Activated CD8-positive, alpha-beta T cell treated with anti-CD3 and anti-CD28 coated beads for 36 hours (primary cell): ENCODE measurements at regions not wholly inside any gene's neighbourhood (a gene's known extent, or its start where the extent isn't known, plus 50 kb on each side); places are given as distances from the start of the nearest gene placed in this dataset.
"Not testable (repeated sequence)": the region's sequence is repeated elsewhere in the genome, so short reads cannot be mapped to it uniquely, and the experiment has no call there.

Experiments used
- ATAC-seq: fragments of 200-7000 bp; cut with Tn5 transposase; one replicate; pipeline ENCODE4 v1.10.0; 2021; ENCODE audit warnings: mild to moderate bottlenecking, moderate library complexity
- CTCF ChIA-PET: fragments of 350-600 bp; sonication (Branson Sonifier 250); formaldehyde crosslinking; loops from one replicate; lab custom pipeline; 2021; ENCODE audit warnings: antibody characterized with exemption; lab: Charles Lee
- POLR2A ChIA-PET: fragments of 350-600 bp; sonication (Branson Sonifier 250); formaldehyde crosslinking; loops from one replicate; lab custom pipeline; 2021; ENCODE audit warnings: antibody characterized with exemption; lab: Charles Lee
- DNase-seq: peaks from one replicate; pipeline ENCODE4 v3.0.0-alpha.2; 2020
- H3K27ac Mint-ChIP-seq: one replicate; pipeline ENCODE4 v1.8.0; 2021; ENCODE audit warnings: mild to moderate bottlenecking, mixed read lengths
- H3K27me3 Mint-ChIP-seq: one replicate; pipeline ENCODE4 v1.8.0; 2021; ENCODE audit warnings: mixed read lengths
- H3K36me3 Mint-ChIP-seq: one replicate; pipeline ENCODE4 v1.8.0; 2021; ENCODE audit warnings: low read depth, mixed read lengths
- H3K4me1 Mint-ChIP-seq: one replicate; pipeline ENCODE4 v1.8.0; 2021; ENCODE audit warnings: low read depth, mixed read lengths
- H3K4me3 Mint-ChIP-seq: one replicate; pipeline ENCODE4 v1.8.0; 2021; ENCODE audit warnings: mild to moderate bottlenecking, moderate library complexity, mixed read lengths
- H3K9me3 Mint-ChIP-seq: one replicate; pipeline ENCODE4 v1.8.0; 2021; ENCODE audit warnings: mixed read lengths
- CTCF ChIP-seq: fragments of 200-600 bp; IDR thresholded peaks from one replicate; pipeline ENCODE4 v1.8.0; 2022; ENCODE audit warnings: antibody characterized with exemption, mild to moderate bottlenecking
- intact Hi-C: fragments of 100-400 bp; cut with micrococcal nuclease; formaldehyde crosslinking; loops from one replicate; pipeline ENCODE4 v1.10.0; 2022

GRCh38 chr10:34058845-34059614 is 724.6 kb upstream of the NRP1 start:
- Mint-ChIP-seq H3K27ac (no peak overlapping the region), H3K9me3 (peaks cover 2% of the 10 kb centered on the region), H3K27me3 (no peaks in the 10 kb centered on the region), H3K4me1 (no peaks in the 10 kb centered on the region), H3K4me3 (no peak overlapping the region), H3K36me3 (no peaks in the 10 kb centered on the region)
- CTCF ChIA-PET: no interaction called here
- POLR2A ChIA-PET: no interaction called here
- no peak for ATAC-seq
- no peak for TF ChIP-seq CTCF
- no peak for DNase-seq
- intact Hi-C loops: no loop called here

- POLR2A ChIA-PET, H3K4me1 Mint-ChIP-seq, H3K4me3 Mint-ChIP-seq, H3K36me3 Mint-ChIP-seq, CTCF ChIA-PET, H3K27me3 Mint-ChIP-seq, H3K9me3 Mint-ChIP-seq, H3K27ac Mint-ChIP-seq, ATAC-seq, intact Hi-C loops, DNase-seq: not testable (repeated sequence)
Measured at GRCh38 chr10:34055410-34055985, 721.0 kb upstream of the NRP1 start.

GRCh38 chr10:34049887-34050286 is 715.4 kb upstream of the NRP1 start:
- Mint-ChIP-seq H3K36me3 (no peaks in the 10 kb centered on the region), H3K4me1 (peaks cover 2% of the 10 kb centered on the region), H3K27me3 (no peaks in the 10 kb centered on the region), H3K27ac (no peak overlapping the region), H3K4me3 (no peak overlapping the region), H3K9me3 (peaks cover 8% of the 10 kb centered on the region)
- DNase-seq (peak; percentile 27), ATAC-seq (peak; percentile 58)
- intact Hi-C loops: no loop called here
- POLR2A ChIA-PET: no interaction called here
- no peak for TF ChIP-seq CTCF
- CTCF ChIA-PET: no interaction called here

GRCh38 chr10:34049469-34049868 is 715.0 kb upstream of the NRP1 start:
- Mint-ChIP-seq H3K27me3 (no peaks in the 10 kb centered on the region), H3K4me1 (peaks cover 2% of the 10 kb centered on the region), H3K27ac (no peak overlapping the region), H3K9me3 (peaks cover 8% of the 10 kb centered on the region), H3K36me3 (no peaks in the 10 kb centered on the region), H3K4me3 (no peak overlapping the region)
- CTCF ChIA-PET: no interaction called here
- ATAC-seq (no peak), DNase-seq (no peak)
- intact Hi-C loops: no loop called here
- POLR2A ChIA-PET: no interaction called here
- no peak for TF ChIP-seq CTCF

- no peak for TF ChIP-seq CTCF
- Mint-ChIP-seq H3K27me3 (no peaks in the 10 kb centered on the region), H3K36me3 (no peaks in the 10 kb centered on the region), H3K4me3 (no peak overlapping the region), H3K27ac (no peak overlapping the region), H3K9me3 (no peaks in the 10 kb centered on the region), H3K4me1 (peaks cover 2% of the 10 kb centered on the region)
- POLR2A ChIA-PET: no interaction called here
- DNase-seq (no peak), ATAC-seq (no peak)
- intact Hi-C loops: no loop called here
- CTCF ChIA-PET: no interaction called here
Measured at GRCh38 chr10:34047389-34047788, 712.9 kb upstream of the NRP1 start.
